SJCRH30 (cell line): ENCODE measurements at regions not wholly inside any gene's neighbourhood (a gene's known extent, or its start where the extent isn't known, plus 50 kb on each side); places are given as distances from the start of the nearest gene placed in this dataset.
A peak's percentile ranks its signal among the peaks of the same experiment; 100 is the strongest.

Experiments used
- DNase-seq, 2 experiments: peaks; one replicate each; pipeline ENCODE4 v3.0.0-alpha.2; 2015 to 2020
- H3K27ac ChIP-seq: fragments of 250-450 bp; sonication (Bioruptor Pico); 2 replicates; pipeline ENCODE4 v1.5.1; 2020; ENCODE audit warnings: mild to moderate bottlenecking, moderate library complexity
- H3K27me3 ChIP-seq: fragments of 250-450 bp; sonication (Bioruptor Pico); 2 replicates; pipeline ENCODE4 v1.5.1; 2020; ENCODE audit warnings: mild to moderate bottlenecking, moderate library complexity
- H3K36me3 ChIP-seq: fragments of 250-450 bp; sonication (Bioruptor Pico); 2 replicates; pipeline ENCODE4 v1.5.1; 2020; ENCODE audit warnings: mild to moderate bottlenecking, moderate library complexity
- H3K4me1 ChIP-seq: fragments of 250-450 bp; sonication (Bioruptor Pico); 2 replicates; pipeline ENCODE4 v1.5.1; 2020; ENCODE audit warnings: mild to moderate bottlenecking, moderate library complexity
- H3K4me3 ChIP-seq: fragments of 250-450 bp; sonication (Bioruptor Pico); 2 replicates; pipeline ENCODE4 v1.5.1; 2020; ENCODE audit warnings: mild to moderate bottlenecking, moderate library complexity
- H3K9me3 ChIP-seq: fragments of 250-450 bp; sonication (Bioruptor Pico); replicated peaks from 2 replicates; pipeline ENCODE4 v1.5.1; 2020; ENCODE audit warnings: mild to moderate bottlenecking, moderate library complexity

GRCh38 chr16:51508490-51509212 is 357.6 kb upstream of the SALL1 start:
- no peaks in the 10 kb centered on the region for H3K27me3 ChIP-seq
- H3K9me3 ChIP-seq: no peaks in the 10 kb centered on the region
- no peak for DNase-seq
- H3K36me3 ChIP-seq: no peaks in the 10 kb centered on the region
- no peak overlapping the region for H3K27ac ChIP-seq
- no peaks in the 10 kb centered on the region for H3K4me1 ChIP-seq
- no peak overlapping the region for H3K4me3 ChIP-seq

- no peak for DNase-seq
- no peaks in the 10 kb centered on the region for H3K4me1 ChIP-seq
- no peaks in the 10 kb centered on the region for H3K36me3 ChIP-seq
- H3K9me3 ChIP-seq: no peaks in the 10 kb centered on the region
- H3K27ac ChIP-seq: no peak overlapping the region
- no peaks in the 10 kb centered on the region for H3K27me3 ChIP-seq
- H3K4me3 ChIP-seq: no peak overlapping the region
These were observed 356.2 kb upstream of the SALL1 start for GRCh38 chr16:51507286-51507685.

GRCh38 chr16:51500306-51500705 is 349.2 kb upstream of the SALL1 start:
- Histone ChIP-seq H3K36me3 (no peaks in the 10 kb centered on the region), H3K4me3 (no peak overlapping the region), H3K9me3 (no peaks in the 10 kb centered on the region), H3K27ac (no peak overlapping the region), H3K27me3 (no peaks in the 10 kb centered on the region), H3K4me1 (no peaks in the 10 kb centered on the region)
- no peak for DNase-seq

GRCh38 chr16:51497541-51498211 is 346.6 kb upstream of the SALL1 start:
- Histone ChIP-seq H3K36me3 (no peaks in the 10 kb centered on the region), H3K27me3 (no peaks in the 10 kb centered on the region), H3K4me1 (no peaks in the 10 kb centered on the region), H3K9me3 (no peaks in the 10 kb centered on the region), H3K27ac (no peak overlapping the region), H3K4me3 (no peak overlapping the region)
- no peak for DNase-seq

GRCh38 chr16:51490866-51491265 is 339.8 kb upstream of the SALL1 start:
- Histone ChIP-seq H3K27me3 (no peaks in the 10 kb centered on the region), H3K27ac (no peak overlapping the region), H3K9me3 (no peaks in the 10 kb centered on the region), H3K4me3 (no peak overlapping the region), H3K4me1 (no peaks in the 10 kb centered on the region), H3K36me3 (no peaks in the 10 kb centered on the region)
- no peak for DNase-seq

GRCh38 chr16:51487880-51488279 is 336.8 kb upstream of the SALL1 start:
- Histone ChIP-seq H3K27ac (no peak overlapping the region), H3K4me3 (no peak overlapping the region), H3K9me3 (no peaks in the 10 kb centered on the region), H3K4me1 (no peaks in the 10 kb centered on the region), H3K27me3 (no peaks in the 10 kb centered on the region), H3K36me3 (no peaks in the 10 kb centered on the region)
- no peak for DNase-seq

- Histone ChIP-seq H3K4me3 (no peak overlapping the region), H3K4me1 (no peaks in the 10 kb centered on the region), H3K36me3 (no peaks in the 10 kb centered on the region), H3K9me3 (no peaks in the 10 kb centered on the region), H3K27me3 (no peaks in the 10 kb centered on the region), H3K27ac (no peak overlapping the region)
- DNase-seq: no peak
These were observed 323.5 kb upstream of the SALL1 start for GRCh38 chr16:51474414-51475091.

GRCh38 chr16:51473091-51473490 is 322.0 kb upstream of the SALL1 start:
- no peaks in the 10 kb centered on the region for H3K9me3 ChIP-seq
- H3K27me3 ChIP-seq: peaks cover 7% of the 10 kb centered on the region
- H3K27ac ChIP-seq: no peak overlapping the region
- no peaks in the 10 kb centered on the region for H3K36me3 ChIP-seq
- H3K4me3 ChIP-seq: no peak overlapping the region
- no peaks in the 10 kb centered on the region for H3K4me1 ChIP-seq
- no peak for DNase-seq

GRCh38 chr16:51470492-51470891 is 319.4 kb upstream of the SALL1 start:
- no peaks in the 10 kb centered on the region for H3K4me1 ChIP-seq
- no peaks in the 10 kb centered on the region for H3K9me3 ChIP-seq
- peaks cover 10% of the 10 kb centered on the region for H3K27me3 ChIP-seq
- H3K27ac ChIP-seq: no peak overlapping the region
- no peak overlapping the region for H3K4me3 ChIP-seq
- H3K36me3 ChIP-seq: no peaks in the 10 kb centered on the region
- no peak for DNase-seq

GRCh38 chr16:51464996-51465395 is 313.9 kb upstream of the SALL1 start:
- no peak for DNase-seq
- H3K27me3 ChIP-seq: peaks cover 10% of the 10 kb centered on the region

GRCh38 chr16:51461255-51461654 is 310.2 kb upstream of the SALL1 start:
- no peaks in the 10 kb centered on the region for H3K9me3 ChIP-seq
- no peak overlapping the region for H3K4me3 ChIP-seq
- H3K36me3 ChIP-seq: no peaks in the 10 kb centered on the region
- 0 out of 2 replicates have a peak, but pooled peaks cover 5% of the 10 kb centered on the region for H3K27me3 ChIP-seq
- H3K27ac ChIP-seq: no peak overlapping the region
- DNase-seq: no peak
- no peaks in the 10 kb centered on the region for H3K4me1 ChIP-seq

More at GRCh38 chr16:51464996-51465395, 313.9 kb upstream of the SALL1 start:
- no peaks in the 10 kb centered on the region for H3K9me3 ChIP-seq
- H3K27ac ChIP-seq: no peak overlapping the region
- no peaks in the 10 kb centered on the region for H3K4me1 ChIP-seq
- no peak overlapping the region for H3K4me3 ChIP-seq
- no peaks in the 10 kb centered on the region for H3K36me3 ChIP-seq

GRCh38 chr16:51458356-51459140 is 307.5 kb upstream of the SALL1 start:
- Histone ChIP-seq H3K9me3 (no peaks in the 10 kb centered on the region), H3K36me3 (no peaks in the 10 kb centered on the region)

GRCh38 chr16:51457775-51458174 is 306.7 kb upstream of the SALL1 start:
- H3K36me3 ChIP-seq: no peaks in the 10 kb centered on the region
- no peak overlapping the region for H3K4me3 ChIP-seq
- 0 out of 2 replicates have a peak, but pooled peaks cover 5% of the 10 kb centered on the region for H3K27me3 ChIP-seq
- H3K27ac ChIP-seq: no peak overlapping the region
- peak in 1 of 2 experiments; percentile 42 for DNase-seq
- H3K4me1 ChIP-seq: no peaks in the 10 kb centered on the region
- H3K9me3 ChIP-seq: no peaks in the 10 kb centered on the region

More at GRCh38 chr16:51458356-51459140, 307.5 kb upstream of the SALL1 start:
- 0 out of 2 replicates have a peak, but pooled peaks cover 5% of the 10 kb centered on the region for H3K27me3 ChIP-seq
- H3K4me1 ChIP-seq: no peaks in the 10 kb centered on the region
- DNase-seq: no peak
- no peak overlapping the region for H3K4me3 ChIP-seq
- H3K27ac ChIP-seq: no peak overlapping the region

GRCh38 chr16:51455398-51455797 is 304.3 kb upstream of the SALL1 start:
- Histone ChIP-seq H3K9me3 (no peaks in the 10 kb centered on the region), H3K27ac (no peak overlapping the region), H3K4me3 (no peak overlapping the region), H3K36me3 (no peaks in the 10 kb centered on the region), H3K27me3 (0 out of 2 replicates have a peak, but pooled peaks cover 5% of the 10 kb centered on the region), H3K4me1 (no peaks in the 10 kb centered on the region)
- DNase-seq: no peak
